AG09309 (cell line): ENCODE measurements at regions not wholly inside any gene's neighbourhood (a gene's known extent, or its start where the extent isn't known, plus 50 kb on each side); places are given as distances from the start of the nearest gene placed in this dataset.

Source experiments
- DNase-seq: peaks from one replicate; pipeline ENCODE4 v3.0.0-alpha.2; 2010; ENCODE audit warnings: low read depth
- H3K4me3 ChIP-seq: 2 replicates; pipeline ENCODE4 v1.5.1; 2011; ENCODE audit warnings: mild to moderate bottlenecking, low read depth, low read length, moderate library complexity; ENCODE audit not compliant: control insufficient read depth
- CTCF ChIP-seq: IDR thresholded peaks from 2 replicates; pipeline ENCODE4 v1.5.1; 2011; ENCODE audit warnings: mild to moderate bottlenecking, low read depth, low read length, inconsistent platforms; ENCODE audit not compliant: insufficient read depth, control insufficient read depth; ENCODE audit errors: missing control alignments

- DNase-seq: no peak
- H3K4me3 ChIP-seq: no peak overlapping the region
- no peak for TF ChIP-seq CTCF
Observed at GRCh38 chr5:63310644-63311043, 651.6 kb downstream of the HTR1A start.

DNA sequence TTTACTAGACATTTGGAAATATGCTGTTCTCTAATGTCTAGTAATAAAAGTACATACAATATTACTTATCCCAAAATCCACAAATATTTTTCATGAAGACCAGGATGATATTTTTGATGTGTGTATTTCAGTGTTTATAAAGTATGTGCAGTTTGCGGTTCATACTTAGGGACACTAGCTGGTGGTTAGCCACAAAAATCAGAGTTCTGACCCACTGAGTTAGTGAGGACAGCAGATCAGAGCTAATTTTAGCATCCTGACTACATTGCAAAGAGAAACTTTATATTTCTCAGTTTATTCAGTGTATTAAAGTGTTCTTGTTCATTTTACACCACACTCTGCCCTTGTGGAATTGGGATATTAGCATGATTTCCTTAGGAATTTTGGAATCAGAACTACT is 655.3 kb downstream of the HTR1A start:
- no peak for DNase-seq
- no peak for TF ChIP-seq CTCF
- no peak overlapping the region for H3K4me3 ChIP-seq

DNA sequence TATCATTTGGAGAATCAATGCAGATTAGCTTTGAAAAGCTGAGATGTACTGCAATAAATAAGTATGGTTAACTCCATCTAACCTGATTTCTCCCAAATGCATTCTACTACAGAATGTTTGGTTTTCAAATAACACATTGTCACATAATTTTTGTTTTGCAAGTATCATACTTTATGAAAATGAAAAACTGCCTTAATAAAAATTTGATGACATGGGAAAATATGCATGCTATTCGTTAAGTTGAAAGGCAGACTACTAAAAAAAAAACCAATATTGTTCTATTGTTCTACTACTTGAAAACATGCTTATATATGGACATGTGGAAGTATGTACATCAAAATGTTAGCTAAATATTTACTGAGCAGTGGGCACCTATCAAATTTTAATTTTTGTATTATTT is 668.9 kb downstream of the HTR1A start:
- no peak for TF ChIP-seq CTCF
- no peak for DNase-seq
- no peak overlapping the region for H3K4me3 ChIP-seq

DNA sequence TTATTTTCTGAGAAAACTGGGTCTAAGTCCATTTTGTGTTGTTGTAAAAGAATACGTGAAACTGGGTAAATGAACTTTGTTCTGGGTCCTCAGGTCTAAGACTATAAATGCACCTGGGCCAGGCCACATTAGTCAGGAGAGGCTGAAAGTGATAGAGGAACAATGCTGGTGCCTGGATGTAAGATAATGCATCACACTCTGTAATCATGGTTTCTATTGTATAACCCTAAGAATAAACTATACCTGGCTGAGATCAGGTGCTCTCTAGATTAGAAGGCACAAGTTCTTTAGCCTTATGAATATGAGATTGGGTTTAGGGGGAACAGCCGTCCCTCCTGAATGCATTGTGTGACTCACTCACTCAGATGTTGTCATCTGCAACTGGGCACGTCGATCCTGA is 675.5 kb downstream of the HTR1A start:
- no peak overlapping the region for H3K4me3 ChIP-seq
- TF ChIP-seq CTCF: no peak

GRCh38 chr5:63263411-63263810 is 684.8 kb downstream of the LRRC70 start:
- H3K4me3 ChIP-seq: no peak overlapping the region
- no peak for DNase-seq
- no peak for TF ChIP-seq CTCF

More for the DNA sequence above, 675.5 kb downstream of the HTR1A start:
- no peak for DNase-seq

DNA sequence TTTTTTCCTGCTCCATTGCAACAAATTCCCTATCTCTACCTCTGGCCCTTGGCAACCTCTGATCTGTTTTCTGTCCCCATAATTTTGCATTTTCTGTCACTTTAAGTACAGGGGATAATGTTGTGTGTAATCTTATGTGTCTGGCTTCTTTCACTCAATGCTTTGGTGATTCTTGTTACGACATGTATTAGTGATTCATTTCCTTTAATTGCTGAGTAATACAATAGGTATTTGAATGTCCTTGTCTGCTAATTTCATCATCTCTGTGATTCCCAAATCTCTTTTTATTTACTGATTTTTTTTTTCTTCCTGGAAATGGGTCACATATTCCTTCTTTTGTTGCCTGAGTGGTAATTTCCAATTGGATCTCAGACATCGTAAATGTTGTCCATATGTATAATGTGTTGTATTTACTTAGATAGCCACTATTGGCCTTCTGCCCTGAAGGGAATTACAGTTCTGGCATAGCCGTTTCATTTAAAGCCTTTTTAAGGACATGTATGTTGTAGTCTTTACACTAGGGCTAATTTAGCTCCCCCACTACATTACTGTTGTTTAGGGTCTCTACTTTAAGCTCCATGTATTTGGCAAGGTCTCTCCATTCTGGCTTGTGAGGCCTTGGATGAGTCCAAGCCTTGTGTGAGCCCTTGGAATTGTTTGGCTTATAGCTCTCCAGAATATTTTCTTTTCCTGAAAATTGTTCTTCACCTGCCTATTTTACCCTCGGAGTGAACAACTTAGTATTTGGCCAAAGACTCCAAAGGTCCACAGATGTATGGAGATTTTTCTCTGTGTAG is 683.8 kb downstream of the LRRC70 start:
- no peak overlapping the region for H3K4me3 ChIP-seq
- DNase-seq: no peak
- no peak for TF ChIP-seq CTCF

DNA sequence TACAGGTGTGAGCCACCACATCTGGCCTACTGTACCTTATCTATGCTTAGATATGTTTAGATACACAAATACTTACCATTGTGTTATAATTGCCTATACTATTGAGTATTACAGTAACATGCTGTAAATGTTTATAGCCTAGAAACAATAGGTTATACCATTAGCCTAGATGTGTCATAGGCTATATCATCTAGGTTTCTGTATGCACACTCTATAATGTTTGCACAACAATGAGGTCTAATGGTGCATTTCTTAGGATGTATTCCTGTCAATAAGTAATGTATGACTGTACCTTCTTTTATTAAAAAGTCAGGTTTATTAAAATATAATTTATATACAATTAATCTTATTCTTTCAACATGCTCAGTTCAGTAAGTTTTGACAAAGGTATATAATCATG is 683.1 kb downstream of the LRRC70 start:
- H3K4me3 ChIP-seq: no peak overlapping the region
- no peak for TF ChIP-seq CTCF
- DNase-seq: no peak
